T1000 (cell line): ENCODE measurements at regions not wholly inside any gene's neighbourhood (a gene's known extent, or its start where the extent isn't known, plus 50 kb on each side); places are given as distances from the start of the nearest gene placed in this dataset.

Source experiments
- DNase-seq: peaks from one replicate; lab custom pipeline; 2025; ENCODE audit warnings: mixed read lengths; lab: John Stamatoyannopoulos, UW

- DNase-seq = no peak
These were observed 80.4 kb downstream of the HSPH1 start for GRCh38 chr13:31081316-31081715.

DNA sequence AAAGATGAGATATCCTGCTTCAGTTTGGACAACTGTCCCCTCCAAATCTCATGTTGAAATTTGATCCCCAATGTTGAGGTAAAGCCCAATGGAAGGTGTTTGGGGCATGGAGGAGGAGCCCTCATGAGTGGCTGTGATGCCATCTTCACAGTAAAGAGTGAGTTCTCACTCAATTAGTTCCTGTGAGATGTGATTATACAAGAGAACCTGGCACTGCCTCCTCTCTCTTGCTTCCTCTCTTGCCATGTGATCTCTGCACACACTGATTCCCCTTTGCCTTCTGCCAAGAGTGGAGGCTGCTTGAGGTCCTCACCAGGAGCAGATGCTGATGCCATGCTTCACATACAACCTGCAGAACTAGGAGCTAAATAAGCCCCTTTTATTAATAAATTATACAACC is 86.9 kb downstream of the HSPH1 start:
- no peak for DNase-seq

- no peak for DNase-seq
These were observed 87.6 kb downstream of the HSPH1 start for GRCh38 chr13:31073859-31074718.

DNA sequence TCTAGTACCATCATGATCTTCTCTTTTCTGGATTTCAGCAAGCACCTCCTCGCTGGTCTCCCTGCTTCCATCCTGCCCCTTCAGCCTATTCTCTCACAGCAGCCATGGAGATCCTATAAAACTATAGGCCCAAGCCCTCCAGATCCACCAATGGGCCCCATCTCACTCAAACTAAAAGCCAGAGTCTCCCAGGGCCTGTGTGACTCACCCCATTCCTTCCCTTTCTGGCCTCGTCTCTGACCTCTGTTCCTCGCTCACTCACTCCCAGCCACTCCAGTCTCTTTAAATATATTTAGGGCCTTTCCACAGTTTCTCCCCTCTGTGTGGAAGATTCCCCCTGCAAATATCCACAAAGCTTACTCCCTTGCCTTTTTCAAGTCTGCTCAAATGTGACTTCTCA is 89.7 kb downstream of the HSPH1 start:
- DNase-seq = no peak

GRCh38 chr13:31069808-31070534 is 91.7 kb downstream of the HSPH1 start:
- no peak for DNase-seq

DNA sequence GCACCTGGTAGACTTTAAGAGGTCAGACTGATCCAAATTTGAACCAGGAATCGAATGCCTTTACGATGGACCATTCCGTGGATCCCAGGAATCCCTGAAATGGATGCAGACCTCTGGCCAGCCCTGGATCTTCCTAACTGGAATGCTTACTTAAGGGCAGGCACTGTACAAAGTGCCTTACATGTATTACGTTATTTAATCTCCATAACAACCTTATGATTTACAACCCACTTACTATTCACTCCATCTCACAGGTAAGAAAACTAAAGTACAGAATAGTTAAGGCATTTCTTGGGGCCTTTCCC is 93.6 kb downstream of the HSPH1 start:
- no peak for DNase-seq

- DNase-seq = peak; percentile 8
These were observed 94.1 kb downstream of the HSPH1 start for GRCh38 chr13:31067416-31068118.

DNA sequence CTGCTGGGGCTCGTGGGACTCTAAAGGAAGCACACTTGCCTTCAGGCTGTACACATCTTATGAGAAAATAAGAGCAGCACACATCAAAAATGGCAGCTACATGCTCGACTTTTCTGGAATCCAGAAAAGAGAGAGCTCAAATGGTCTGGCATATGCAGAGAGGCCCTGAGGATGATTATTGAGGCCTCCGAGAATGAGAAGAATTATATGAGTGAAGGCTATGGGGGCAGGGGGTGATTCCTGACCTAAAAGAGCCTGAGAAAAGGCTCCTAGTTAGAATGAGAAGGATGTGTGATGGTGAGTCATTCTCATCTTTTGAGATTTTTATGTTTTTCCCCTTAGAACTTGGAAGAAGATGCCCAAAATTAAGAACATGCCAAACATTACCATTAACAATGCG is 97.1 kb downstream of the HSPH1 start:
- DNase-seq = no peak

GRCh38 chr13:31063772-31064171 is 97.9 kb downstream of the HSPH1 start:
- DNase-seq = no peak

DNA sequence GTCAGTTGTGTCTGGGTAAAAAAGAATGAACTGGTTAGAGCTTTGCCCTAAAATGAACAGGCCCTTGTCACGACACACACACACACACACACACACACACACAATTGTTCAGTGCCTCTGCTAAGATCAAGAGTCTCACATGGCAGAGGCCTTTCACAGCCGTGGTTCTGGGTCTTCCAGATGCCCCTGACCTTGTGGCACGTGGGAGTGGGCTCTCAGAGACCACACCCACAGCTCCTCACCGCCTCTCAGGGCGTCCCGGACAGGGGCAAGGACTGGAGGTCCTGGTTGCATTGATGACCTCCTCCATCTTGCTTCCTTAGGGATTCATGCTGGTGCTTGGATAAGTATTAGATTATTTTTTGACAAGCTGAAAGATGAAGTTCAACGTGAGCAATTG is 101.0 kb downstream of the HSPH1 start:
- DNase-seq = no peak

DNA sequence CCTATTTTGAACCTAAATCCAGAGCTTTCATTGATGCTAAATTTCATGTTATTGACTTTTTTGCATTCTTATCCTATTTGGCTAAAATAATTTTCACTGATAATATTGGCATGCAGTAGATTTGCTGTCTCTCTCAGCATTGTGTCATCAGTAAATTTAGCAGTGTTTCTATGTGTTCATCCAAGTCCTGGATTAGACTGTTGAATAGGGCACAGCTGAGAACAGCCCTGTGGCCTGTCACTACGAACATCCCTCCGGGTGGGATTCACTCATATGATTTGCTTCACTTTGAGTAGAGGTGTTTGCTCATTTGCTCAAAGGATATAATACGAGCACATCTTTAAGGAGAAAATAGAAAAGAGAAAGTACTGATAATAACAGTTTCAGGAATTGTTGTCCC is 101.5 kb downstream of the HSPH1 start:
- DNase-seq = no peak

- DNase-seq = no peak
These were observed 104.2 kb downstream of the HSPH1 start for GRCh38 chr13:31057403-31058033.

DNA sequence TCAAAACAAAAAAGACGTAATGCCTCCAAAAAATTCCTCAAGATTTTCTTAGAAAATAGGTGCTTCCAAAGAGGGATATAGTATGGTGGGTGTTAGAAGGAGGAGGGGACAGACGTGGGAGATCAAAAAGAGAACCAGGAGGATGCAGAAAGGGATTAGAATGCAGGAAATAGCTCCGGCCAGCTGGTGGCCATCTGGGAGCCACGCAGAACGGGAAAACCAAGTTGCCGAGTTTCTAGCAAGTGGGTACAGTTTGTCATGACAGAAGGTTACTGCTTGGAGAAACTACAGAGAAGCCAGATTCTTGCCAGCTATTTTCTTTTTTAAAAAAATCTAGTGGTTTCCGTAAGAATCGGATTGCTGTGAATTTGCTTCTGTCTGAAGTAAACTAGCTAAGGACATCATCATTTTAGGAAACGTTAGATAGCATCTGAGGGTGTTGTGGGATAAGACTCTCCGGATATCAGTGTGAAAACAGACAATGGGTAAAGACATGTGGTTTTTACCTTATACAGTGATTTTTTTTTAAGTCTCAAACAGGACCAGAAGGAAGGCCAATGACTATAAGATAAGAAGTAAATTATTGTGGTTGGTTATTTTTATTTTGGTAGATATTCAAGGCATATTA is 104.9 kb downstream of the HSPH1 start:
- DNase-seq = no peak

- no peak for DNase-seq
These were observed 106.1 kb downstream of the HSPH1 start for GRCh38 chr13:31055589-31055988.

GRCh38 chr13:31054632-31055031 is 107.1 kb downstream of the HSPH1 start:
- no peak for DNase-seq

DNA sequence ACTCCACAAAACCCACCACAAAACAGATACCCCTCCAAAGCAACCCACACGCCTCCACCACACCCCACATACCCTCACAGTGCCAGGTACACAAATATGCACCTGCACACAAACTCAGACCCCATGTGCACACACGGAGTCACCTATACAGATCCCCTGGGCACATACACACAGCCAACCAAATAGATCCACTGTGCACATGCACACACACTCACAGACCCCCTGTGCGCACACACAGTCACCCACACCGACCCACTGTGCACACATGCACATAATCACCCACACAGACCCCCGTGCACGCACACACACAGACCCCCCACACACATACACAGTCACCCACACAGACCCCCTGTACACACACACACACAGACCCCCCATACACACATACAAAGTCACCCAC is 107.8 kb downstream of the HSPH1 start:
- DNase-seq = no peak

DNA sequence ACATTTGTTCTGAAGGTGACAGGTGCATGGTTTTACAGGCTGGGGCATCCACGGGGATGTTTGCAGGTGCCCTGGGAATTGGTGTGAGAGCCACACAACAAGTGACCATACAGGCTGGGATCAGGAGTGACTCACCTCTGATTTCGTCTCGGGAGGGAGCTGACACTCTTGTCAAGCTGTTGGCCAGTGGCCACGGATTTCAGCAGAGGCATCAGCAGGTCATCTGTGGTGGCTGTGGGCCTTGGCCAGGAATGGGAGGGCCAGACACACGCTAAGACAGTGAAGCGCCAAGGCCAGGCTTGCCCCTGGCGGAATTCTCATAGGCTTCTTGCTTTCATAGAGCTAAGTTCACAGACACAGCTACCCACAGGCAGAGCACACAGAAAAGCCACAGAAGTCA is 108.6 kb downstream of the HSPH1 start:
- no peak for DNase-seq

- no peak for DNase-seq
These were observed 109.2 kb downstream of the HSPH1 start for GRCh38 chr13:31052478-31052877.

DNA sequence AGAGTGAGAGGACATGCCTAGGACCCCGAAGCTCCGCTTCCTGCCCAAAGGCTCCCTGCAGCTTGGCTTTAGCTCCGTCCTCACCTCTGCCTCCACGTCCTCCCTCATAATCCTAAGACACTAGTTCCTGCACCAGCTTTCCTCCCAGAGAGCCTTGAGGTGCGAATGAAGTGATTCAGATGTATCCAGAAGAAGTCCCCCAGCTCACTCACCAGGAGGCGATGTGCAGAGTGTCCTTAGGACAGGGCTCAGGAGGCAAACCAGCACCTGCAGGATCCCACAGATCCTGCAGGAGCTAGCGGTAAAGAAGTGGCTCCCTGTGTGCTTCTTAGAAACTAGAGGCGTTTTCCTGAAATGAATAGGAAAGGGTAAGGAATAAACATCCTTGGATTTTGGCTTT is 109.7 kb downstream of the HSPH1 start:
- DNase-seq = no peak

- DNase-seq = no peak
These were observed 111.0 kb downstream of the HSPH1 start for GRCh38 chr13:31050486-31051400.

GRCh38 chr13:31049833-31050232 is 111.9 kb downstream of the HSPH1 start:
- DNase-seq = no peak
